ENCODE measurements at regions not wholly inside any gene's neighbourhood (a gene's known extent, or its start where the extent isn't known, plus 50 kb on each side); places are given as distances from the start of the nearest gene placed in this dataset.

GRCh38 chr11:15770798-15771414 lies 585.4 kb downstream of the SOX6 start:
- TF ChIP-seq CTCF (IDR thresholded peaks at IDR 0.05; ENCODE audit: poor library complexity), result peak; percentile 44
- TF ChIP-seq EZH2 (IDR thresholded peaks at IDR 0.05; ENCODE audit: borderline replicate concordance), result no peak
